AG04450 (cell line): ENCODE measurements at regions not wholly inside any gene's neighbourhood (a gene's known extent, or its start where the extent isn't known, plus 50 kb on each side); places are given as distances from the start of the nearest gene placed in this dataset.
A peak's percentile ranks its signal among the peaks of the same experiment; 100 is the strongest.
"Not testable (repeated sequence)": the region's sequence is repeated elsewhere in the genome, so short reads cannot be mapped to it uniquely, and the experiment has no call there.

Source experiments
- CTCF ChIA-PET: fragments of 300-600, 350-600 bp; formaldehyde crosslinking; extraction: SDS; loops from one replicate; lab custom pipeline; 2022; ENCODE audit warnings: antibody characterized with exemption, inconsistent platforms; lab: Charles Lee
- POLR2A ChIA-PET: fragments of 350-600 bp; formaldehyde crosslinking; extraction: SDS; loops from one replicate; lab custom pipeline; 2021; ENCODE audit warnings: antibody characterized with exemption, inconsistent platforms; lab: Yijun Ruan, JAX
- DNase-seq: peaks from one replicate; pipeline ENCODE4 v3.0.0-alpha.2; 2011; ENCODE audit warnings: low read depth, low spot score
- H3K27ac ChIP-seq: one replicate; pipeline ENCODE4 v1.5.1; 2012; ENCODE audit warnings: low read depth, low read length, control low read depth
- H3K27me3 ChIP-seq: one replicate; pipeline ENCODE4 v1.6.0; 2012; ENCODE audit warnings: low read length; ENCODE audit not compliant: control insufficient read depth, insufficient read depth
- H3K4me3 ChIP-seq: 2 replicates; pipeline ENCODE4 v1.5.1; 2011; ENCODE audit warnings: mild to moderate bottlenecking, low read depth, low read length, control low read depth
- H3K9me3 ChIP-seq: 2 replicates; pipeline ENCODE4 v1.5.1; 2012; ENCODE audit warnings: low read length; ENCODE audit not compliant: control insufficient read depth, insufficient read depth
- TF ChIP-seq, protein P1 (sequence below): IDR thresholded peaks from 2 replicates; pipeline ENCODE4 v1.5.1; 2011; ENCODE audit warnings: low read depth, low read length, control low read depth, inconsistent platforms

- Histone ChIP-seq H3K27ac (no peak overlapping the region), H3K27me3 (no peaks in the 10 kb centered on the region), H3K9me3 (no peaks in the 10 kb centered on the region), H3K4me3 (no peak overlapping the region)
- ChIA-PET CTCF (interaction anchor here (1.6 kb wide), 1 partner anchor 193 kb away, joined by 4 read pairs; no protein-coding TSS in a partner anchor), POLR2A (no interaction called here)
- DNase-seq, result peak; percentile 6
- TF ChIP-seq, protein P1, sequence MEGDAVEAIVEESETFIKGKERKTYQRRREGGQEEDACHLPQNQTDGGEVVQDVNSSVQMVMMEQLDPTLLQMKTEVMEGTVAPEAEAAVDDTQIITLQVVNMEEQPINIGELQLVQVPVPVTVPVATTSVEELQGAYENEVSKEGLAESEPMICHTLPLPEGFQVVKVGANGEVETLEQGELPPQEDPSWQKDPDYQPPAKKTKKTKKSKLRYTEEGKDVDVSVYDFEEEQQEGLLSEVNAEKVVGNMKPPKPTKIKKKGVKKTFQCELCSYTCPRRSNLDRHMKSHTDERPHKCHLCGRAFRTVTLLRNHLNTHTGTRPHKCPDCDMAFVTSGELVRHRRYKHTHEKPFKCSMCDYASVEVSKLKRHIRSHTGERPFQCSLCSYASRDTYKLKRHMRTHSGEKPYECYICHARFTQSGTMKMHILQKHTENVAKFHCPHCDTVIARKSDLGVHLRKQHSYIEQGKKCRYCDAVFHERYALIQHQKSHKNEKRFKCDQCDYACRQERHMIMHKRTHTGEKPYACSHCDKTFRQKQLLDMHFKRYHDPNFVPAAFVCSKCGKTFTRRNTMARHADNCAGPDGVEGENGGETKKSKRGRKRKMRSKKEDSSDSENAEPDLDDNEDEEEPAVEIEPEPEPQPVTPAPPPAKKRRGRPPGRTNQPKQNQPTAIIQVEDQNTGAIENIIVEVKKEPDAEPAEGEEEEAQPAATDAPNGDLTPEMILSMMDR, result no peak
Measured at GRCh38 chr2:187774551-187775071, 220.4 kb upstream of the TFPI start.

DNA sequence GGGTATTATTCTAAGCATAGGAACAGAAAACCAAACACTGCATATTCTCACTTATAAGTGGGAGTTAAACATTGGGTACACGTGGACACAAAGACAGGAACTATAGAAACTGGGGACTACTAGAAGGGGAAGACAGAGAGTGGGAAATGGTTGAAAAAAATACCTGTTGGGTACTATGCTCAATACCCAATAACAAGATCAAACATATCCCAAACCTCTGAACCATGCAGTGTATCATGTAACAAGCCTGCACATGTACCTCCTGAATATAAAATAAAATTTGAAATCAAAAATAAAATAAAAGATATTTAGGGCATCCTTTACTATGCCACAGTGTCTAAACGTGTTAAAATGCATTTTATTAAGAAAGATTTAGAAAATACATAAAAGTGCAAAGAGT lies 221.0 kb upstream of the TFPI start:
- Histone ChIP-seq H3K4me3 (no peak overlapping the region), H3K27ac (no peak overlapping the region), H3K9me3 (no peaks in the 10 kb centered on the region), H3K27me3 (no peaks in the 10 kb centered on the region)
- CTCF ChIA-PET, result no interaction called here
- POLR2A ChIA-PET, result no interaction called here
- no peak for DNase-seq
- TF ChIP-seq, protein P1, result no peak

- ChIA-PET CTCF (no interaction called here), POLR2A (no interaction called here)
- no peak for DNase-seq
Measured at GRCh38 chr2:187775651-187776050, 221.4 kb upstream of the TFPI start.

DNA sequence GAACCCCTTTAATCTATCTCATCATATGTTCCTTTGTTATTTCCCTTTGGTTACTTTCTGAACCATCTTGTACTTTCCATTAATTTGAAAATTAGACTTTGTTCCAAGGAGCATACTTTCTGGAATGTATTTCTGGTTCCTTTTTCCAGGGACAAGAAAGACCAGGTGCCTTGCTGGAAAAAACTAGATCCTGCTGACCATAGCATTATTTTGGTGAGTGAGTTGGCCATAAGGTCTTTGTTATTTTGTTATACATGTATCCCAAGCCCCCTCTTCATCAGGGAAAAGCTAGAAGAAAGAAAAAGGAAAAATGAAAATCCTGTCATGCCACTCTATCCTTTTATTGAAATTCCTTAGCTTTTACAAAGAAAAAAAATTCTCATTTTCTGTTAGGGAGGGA lies 228.1 kb upstream of the TFPI start:
- Histone ChIP-seq H3K4me3 (no peak overlapping the region), H3K9me3 (no peaks in the 10 kb centered on the region), H3K27ac (no peak overlapping the region), H3K27me3 (no peaks in the 10 kb centered on the region)
- ChIA-PET POLR2A (no interaction called here), CTCF (interaction anchor here (1.1 to 1.5 kb wide), 2 partner anchors 200 to 202 kb away, joined by 5 read pairs; no protein-coding TSS in a partner anchor)
- TF ChIP-seq, protein P1, result no peak
- DNase-seq, result no peak

More at GRCh38 chr2:187775651-187776050, 221.4 kb upstream of the TFPI start:
- Histone ChIP-seq H3K27ac (no peak overlapping the region), H3K4me3 (no peak overlapping the region), H3K9me3 (no peaks in the 10 kb centered on the region), H3K27me3 (no peaks in the 10 kb centered on the region)
- TF ChIP-seq, protein P1, result no peak

GRCh38 chr2:187783446-187783845 lies 229.2 kb upstream of the TFPI start:
- TF ChIP-seq, protein P1, result no peak
- Histone ChIP-seq H3K4me3 (no peak overlapping the region), H3K9me3 (no peaks in the 10 kb centered on the region), H3K27ac (no peak overlapping the region), H3K27me3 (no peaks in the 10 kb centered on the region)
- POLR2A ChIA-PET, result no interaction called here
- DNase-seq, result no peak
- CTCF ChIA-PET, result interaction anchor here (1.1 to 1.5 kb wide), 2 partner anchors 201 to 203 kb away, joined by 5 read pairs; no protein-coding TSS in a partner anchor

GRCh38 chr2:187784138-187784537 lies 229.9 kb upstream of the TFPI start:
- CTCF ChIA-PET, DNase-seq, POLR2A ChIA-PET, H3K27ac ChIP-seq, H3K4me3 ChIP-seq, H3K9me3 ChIP-seq, H3K27me3 ChIP-seq: not testable (repeated sequence)
